ENCODE measurements at regions not wholly inside any gene's neighbourhood (a gene's known extent, or its start where the extent isn't known, plus 50 kb on each side); places are given as distances from the start of the nearest gene placed in this dataset.

DNA sequence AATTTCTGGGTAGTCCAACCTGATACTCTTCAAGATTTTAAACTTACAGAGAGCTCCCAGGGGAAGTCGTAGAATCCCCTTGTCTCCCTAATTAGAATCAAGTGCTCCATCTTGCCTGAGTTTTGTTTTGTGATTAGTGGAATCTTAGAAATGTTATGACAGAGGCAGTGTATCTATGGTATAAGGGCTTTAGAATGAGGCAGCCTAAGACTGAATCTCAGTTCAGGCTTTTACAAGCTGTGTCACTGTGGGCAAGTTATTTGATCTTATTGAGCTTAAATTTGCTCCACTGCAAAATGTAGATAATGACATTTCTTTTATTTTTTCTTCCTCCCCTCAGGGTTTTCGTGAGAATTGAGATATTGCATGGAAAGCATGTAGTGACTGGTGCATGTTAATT is 215.5 kb downstream of the POSTN start:
- Histone ChIP-seq H3K27me3 (no peaks in the 10 kb centered on the region), H3K4me1 (no peaks in the 10 kb centered on the region), H3K27ac (no peak overlapping the region), H3K9me3 (no peaks in the 10 kb centered on the region), H3K36me3 (no peaks in the 10 kb centered on the region), H3K4me3 (no peak overlapping the region)
- no peak for TF ChIP-seq CTCF (IDR thresholded peaks at IDR 0.05)
- DNase-seq (ENCODE audit: low spot score) = no peak

DNA sequence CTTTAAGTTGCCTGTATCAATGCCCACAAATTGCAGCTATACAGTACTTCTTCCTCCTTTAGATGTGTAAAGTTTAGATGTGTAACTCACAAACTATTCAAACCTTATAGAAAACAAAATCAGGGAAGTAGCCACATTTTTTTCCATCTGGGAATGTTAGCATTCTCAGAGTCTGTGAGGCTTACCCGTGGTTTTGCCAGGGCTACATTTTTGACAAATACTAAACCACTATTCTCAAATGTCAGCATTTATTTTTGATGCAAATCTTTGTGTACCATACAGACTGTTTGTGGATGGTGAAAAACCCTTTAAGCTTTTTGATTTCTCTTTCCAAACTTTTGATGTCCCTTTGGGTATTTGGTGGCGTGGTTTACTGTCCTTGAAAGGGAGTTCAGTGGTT is 216.4 kb downstream of the POSTN start:
- Histone ChIP-seq H3K36me3 (no peaks in the 10 kb centered on the region), H3K27me3 (no peaks in the 10 kb centered on the region), H3K4me3 (no peak overlapping the region), H3K4me1 (no peaks in the 10 kb centered on the region), H3K27ac (no peak overlapping the region), H3K9me3 (no peaks in the 10 kb centered on the region)
- TF ChIP-seq CTCF (IDR thresholded peaks at IDR 0.05) = no peak
- DNase-seq (ENCODE audit: low spot score) = no peak

GRCh38 chr13:37381502-37381901 is 217.1 kb downstream of the POSTN start:
- TF ChIP-seq CTCF (IDR thresholded peaks at IDR 0.05) = no peak
- H3K27me3 ChIP-seq = no peaks in the 10 kb centered on the region
- no peak overlapping the region for H3K27ac ChIP-seq
- H3K9me3 ChIP-seq = no peaks in the 10 kb centered on the region
- no peaks in the 10 kb centered on the region for H3K36me3 ChIP-seq
- H3K4me3 ChIP-seq = no peak overlapping the region
- DNase-seq (ENCODE audit: low spot score) = no peak
- no peaks in the 10 kb centered on the region for H3K4me1 ChIP-seq

GRCh38 chr13:37379841-37380240 is 218.7 kb downstream of the POSTN start:
- H3K4me1 ChIP-seq = no peaks in the 10 kb centered on the region
- no peaks in the 10 kb centered on the region for H3K27me3 ChIP-seq
- no peak for TF ChIP-seq CTCF (IDR thresholded peaks at IDR 0.05)
- no peaks in the 10 kb centered on the region for H3K9me3 ChIP-seq
- H3K36me3 ChIP-seq = no peaks in the 10 kb centered on the region
- no peak overlapping the region for H3K27ac ChIP-seq
- no peak overlapping the region for H3K4me3 ChIP-seq
- no peak for DNase-seq (ENCODE audit: low spot score)

GRCh38 chr13:37375724-37376123 is 222.8 kb downstream of the POSTN start:
- H3K27ac ChIP-seq = no peak overlapping the region
- no peak overlapping the region for H3K4me3 ChIP-seq
- H3K9me3 ChIP-seq = no peaks in the 10 kb centered on the region
- H3K4me1 ChIP-seq = no peaks in the 10 kb centered on the region
- H3K36me3 ChIP-seq = no peaks in the 10 kb centered on the region
- no peak for DNase-seq (ENCODE audit: low spot score)
- H3K27me3 ChIP-seq = no peaks in the 10 kb centered on the region
- TF ChIP-seq CTCF (IDR thresholded peaks at IDR 0.05) = no peak

GRCh38 chr13:37375071-37375470 is 223.5 kb downstream of the POSTN start:
- Histone ChIP-seq H3K9me3 (no peaks in the 10 kb centered on the region), H3K27ac (no peak overlapping the region), H3K36me3 (no peaks in the 10 kb centered on the region), H3K27me3 (no peaks in the 10 kb centered on the region), H3K4me3 (no peak overlapping the region), H3K4me1 (no peaks in the 10 kb centered on the region)
- no peak for TF ChIP-seq CTCF (IDR thresholded peaks at IDR 0.05)
- no peak for DNase-seq (ENCODE audit: low spot score)

Data from right atrium auricular region (tissue), 2 donors.